K562 (cell line): ENCODE measurements at regions not wholly inside any gene's neighbourhood (a gene's known extent, or its start where the extent isn't known, plus 50 kb on each side); places are given as distances from the start of the nearest gene placed in this dataset.

Source experiments
- CTCF ChIP-seq, 3 experiments: IDR thresholded peaks in 2 of 3; conservative IDR thresholded peaks in 1 of 3; 2 replicates each; pipeline ENCODE4 v1.5.1; 2011 to 2012; ENCODE audit warnings: low read length in 3 of 3, mild to moderate bottlenecking in 3 of 3, control low read depth in 2 of 3, improper control_type of control experiment in 1 of 3, inconsistent platforms in 1 of 3, low read depth in 1 of 3, mixed read lengths in 1 of 3, moderate library complexity in 1 of 3; ENCODE audit not compliant: insufficient read depth in 2 of 3
- MAFK ChIP-seq: IDR thresholded peaks from 2 replicates; pipeline ENCODE4 v1.6.1; 2011; ENCODE audit warnings: low read length, improper control_type of control experiment
- MLX ChIP-seq, 2 experiments: fragments of 450-650 bp in 1 of 2; sonication (generic) in 1 of 2; formaldehyde crosslinking; conservative IDR thresholded peaks; 2 replicates each; pipeline versions ENCODE4 v1.4.0 to v1.8.1; 2020 to 2022; ENCODE audit warnings: mild to moderate bottlenecking in 1 of 2, missing genetic modification reagents in 1 of 2
- MTA3 ChIP-seq: fragments of 450-650 bp; formaldehyde crosslinking; IDR thresholded peaks from 2 replicates; pipeline ENCODE4 v1.6.1; 2017; ENCODE audit warnings: mild to moderate bottlenecking, borderline replicate concordance
- POLR2A ChIP-seq: fragments of 450-650 bp; conservative IDR thresholded peaks from 2 replicates; pipeline ENCODE4 v1.6.1; 2016
- POLR2AphosphoS5 ChIP-seq: IDR thresholded peaks from 2 replicates; pipeline ENCODE4 v1.6.1; 2011; ENCODE audit warnings: mild to moderate bottlenecking, low read depth, low read length, moderate library complexity; ENCODE audit not compliant: control insufficient read depth, insufficient read depth
- SIN3A ChIP-seq, 2 experiments: fragments of 150-350 bp in 1 of 2; IDR thresholded peaks; 2 replicates each; pipeline ENCODE4 v1.6.1; 2011 to 2016; ENCODE audit warnings: borderline replicate concordance in 2 of 2, low read depth in 2 of 2, low read length in 2 of 2, mild to moderate bottlenecking in 2 of 2, moderate library complexity in 2 of 2; ENCODE audit not compliant: control insufficient read depth in 1 of 2
- ZBTB11 ChIP-seq, 3 experiments: fragments of 200-800 bp in 1 of 3; fragments of 250-450 bp in 1 of 3; fragments of 450-650 bp in 1 of 3; sonication (Bioruptor Pico) in 1 of 3; sonication (Bioruptor generic) in 1 of 3; formaldehyde crosslinking in 1 of 3; IDR thresholded peaks; 2 replicates each; pipeline versions ENCODE4 v1.6.1 to v1.8.0; 2016 to 2022; ENCODE audit warnings: mild to moderate bottlenecking in 2 of 3, missing genetic modification characterization in 2 of 3, missing compliant biosample characterization in 1 of 3, moderate library complexity in 1 of 3
- ZFX ChIP-seq: sonication (generic); formaldehyde crosslinking; IDR thresholded peaks from 2 replicates; pipeline ENCODE4 v1.8.0; 2022; ENCODE audit warnings: mild to moderate bottlenecking, missing genetic modification reagents, moderate library complexity
- ZNF274 ChIP-seq: IDR thresholded peaks from 2 replicates; pipeline ENCODE4 v1.6.1; 2011; ENCODE audit warnings: low read depth, mild to moderate bottlenecking, low read length, moderate library complexity, borderline replicate concordance

GRCh38 chr11:25939691-25940090, 392.2 kb upstream of the ANO3 start:
- no peak for TF ChIP-seq ZFX (CRISPR knock-in tag)
- TF ChIP-seq MLX (CRISPR knock-in tag; conservative IDR thresholded peaks at IDR 0.05) = no peak
- no peak for TF ChIP-seq ZNF274
- TF ChIP-seq CTCF (IDR thresholded peaks at IDR 0.05 in 2 of 3, conservative IDR thresholded peaks at IDR 0.05 in 1 of 3; ENCODE audit: insufficient read depth in 2 of 3, low read depth in 1 of 3, low read length in 3 of 3) = no peak
- no peak for TF ChIP-seq POLR2AphosphoS5
- no peak for TF ChIP-seq POLR2A
- TF ChIP-seq MTA3 = no peak
- TF ChIP-seq SIN3A (IDR thresholded peaks at IDR 0.05; ENCODE audit: borderline replicate concordance in 2 of 2, control insufficient read depth in 1 of 2, low read depth in 2 of 2, low read length in 2 of 2) = no peak
- TF ChIP-seq MAFK = no peak
- TF ChIP-seq ZBTB11 (CRISPR knock-in tag; IDR thresholded peaks at IDR 0.05) = no peak
